GM12865 (cell line): ENCODE measurements at regions not wholly inside any gene's neighbourhood (a gene's known extent, or its start where the extent isn't known, plus 50 kb on each side); places are given as distances from the start of the nearest gene placed in this dataset.
"Not testable (repeated sequence)": the region's sequence is repeated elsewhere in the genome, so short reads cannot be mapped to it uniquely, and the experiment has no call there.

ENCODE experiments used
- DNase-seq: peaks from one replicate; pipeline ENCODE4 v3.0.0; 2010; ENCODE audit warnings: low read depth
- H3K4me3 ChIP-seq: 2 replicates; pipeline ENCODE4 v1.5.1; 2011; ENCODE audit warnings: mild to moderate bottlenecking, low read depth, low read length, control low read depth
- TF ChIP-seq, protein P1 (sequence below): IDR thresholded peaks from 2 replicates; pipeline ENCODE4 v1.5.1; 2011; ENCODE audit warnings: low read length, control low read depth, low read depth, inconsistent platforms; ENCODE audit not compliant: insufficient read depth; ENCODE audit errors: missing control alignments

DNA sequence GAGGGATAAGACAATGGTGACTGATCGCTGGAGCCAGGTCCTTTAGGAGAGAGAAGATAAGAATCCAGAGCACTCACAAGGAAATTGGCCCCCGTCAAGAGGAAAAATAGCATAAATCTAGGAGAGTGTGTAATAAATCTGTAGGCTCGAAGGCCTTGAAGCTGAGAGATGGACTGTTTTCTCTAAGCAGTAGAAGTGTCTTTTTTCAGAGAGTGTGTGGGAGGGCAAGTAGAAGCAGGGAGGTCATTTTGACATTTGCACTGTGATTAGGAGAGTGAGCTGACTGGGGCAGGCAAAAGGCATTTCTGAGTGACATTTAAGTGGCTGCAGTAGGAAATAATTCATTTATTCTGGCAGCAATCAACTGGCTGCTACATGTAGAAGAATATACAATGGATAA lies 78.0 kb upstream of the DDHD1 start:
- TF ChIP-seq, protein P1, sequence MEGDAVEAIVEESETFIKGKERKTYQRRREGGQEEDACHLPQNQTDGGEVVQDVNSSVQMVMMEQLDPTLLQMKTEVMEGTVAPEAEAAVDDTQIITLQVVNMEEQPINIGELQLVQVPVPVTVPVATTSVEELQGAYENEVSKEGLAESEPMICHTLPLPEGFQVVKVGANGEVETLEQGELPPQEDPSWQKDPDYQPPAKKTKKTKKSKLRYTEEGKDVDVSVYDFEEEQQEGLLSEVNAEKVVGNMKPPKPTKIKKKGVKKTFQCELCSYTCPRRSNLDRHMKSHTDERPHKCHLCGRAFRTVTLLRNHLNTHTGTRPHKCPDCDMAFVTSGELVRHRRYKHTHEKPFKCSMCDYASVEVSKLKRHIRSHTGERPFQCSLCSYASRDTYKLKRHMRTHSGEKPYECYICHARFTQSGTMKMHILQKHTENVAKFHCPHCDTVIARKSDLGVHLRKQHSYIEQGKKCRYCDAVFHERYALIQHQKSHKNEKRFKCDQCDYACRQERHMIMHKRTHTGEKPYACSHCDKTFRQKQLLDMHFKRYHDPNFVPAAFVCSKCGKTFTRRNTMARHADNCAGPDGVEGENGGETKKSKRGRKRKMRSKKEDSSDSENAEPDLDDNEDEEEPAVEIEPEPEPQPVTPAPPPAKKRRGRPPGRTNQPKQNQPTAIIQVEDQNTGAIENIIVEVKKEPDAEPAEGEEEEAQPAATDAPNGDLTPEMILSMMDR = no peak
- DNase-seq = no peak
- H3K4me3 ChIP-seq = no peak overlapping the region

DNA sequence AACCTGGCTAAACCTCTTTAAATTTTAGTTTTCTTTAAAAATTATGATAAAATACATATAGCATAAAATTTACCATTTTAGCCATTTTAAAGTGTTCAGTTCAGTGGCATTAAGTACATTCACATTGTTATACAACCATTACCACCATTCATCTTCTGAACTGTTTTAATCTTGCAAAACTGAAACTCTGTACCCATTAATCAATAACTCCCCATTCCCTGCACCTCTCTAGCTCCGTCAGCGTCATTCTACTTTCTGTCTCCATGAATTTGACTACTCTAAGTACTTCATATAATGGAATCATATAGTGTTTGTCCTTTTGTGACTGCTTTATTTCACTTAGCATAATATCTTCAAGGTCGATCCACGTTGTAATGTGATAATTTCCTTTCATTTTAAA lies 75.8 kb upstream of the DDHD1 start:
- TF ChIP-seq, protein P1 = no peak
- no peak overlapping the region for H3K4me3 ChIP-seq
- no peak for DNase-seq

DNA sequence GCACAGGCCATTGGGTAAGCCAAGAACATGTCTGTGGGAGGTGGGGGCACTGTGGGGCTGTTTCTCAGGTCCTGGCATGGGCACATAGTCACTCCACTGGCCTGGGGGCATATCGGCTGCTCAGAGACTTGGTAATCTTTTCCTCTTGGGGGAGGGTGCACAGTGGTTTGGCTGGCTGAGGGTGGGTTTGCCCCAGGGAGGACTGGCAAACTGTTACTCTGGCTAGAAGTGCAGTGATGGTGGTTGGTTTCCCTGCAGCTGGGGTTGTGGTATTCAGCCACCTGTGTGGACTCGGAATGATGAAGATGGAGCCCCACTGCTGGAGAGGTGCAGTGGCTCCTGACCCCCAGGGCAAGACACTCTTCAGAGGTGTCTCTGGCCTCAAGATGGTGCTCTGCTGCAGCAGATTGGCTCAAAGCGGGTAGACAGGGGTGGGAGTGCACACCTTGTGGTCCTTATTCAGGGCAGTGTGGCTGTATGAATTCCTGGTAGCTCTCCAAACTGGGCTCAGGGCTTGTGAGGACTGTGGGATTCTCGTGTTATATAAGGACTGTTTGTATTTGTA lies 74.1 kb upstream of the DDHD1 start:
- H3K4me3 ChIP-seq = no peak overlapping the region
- no peak for DNase-seq
- TF ChIP-seq, protein P1 = no peak

DNA sequence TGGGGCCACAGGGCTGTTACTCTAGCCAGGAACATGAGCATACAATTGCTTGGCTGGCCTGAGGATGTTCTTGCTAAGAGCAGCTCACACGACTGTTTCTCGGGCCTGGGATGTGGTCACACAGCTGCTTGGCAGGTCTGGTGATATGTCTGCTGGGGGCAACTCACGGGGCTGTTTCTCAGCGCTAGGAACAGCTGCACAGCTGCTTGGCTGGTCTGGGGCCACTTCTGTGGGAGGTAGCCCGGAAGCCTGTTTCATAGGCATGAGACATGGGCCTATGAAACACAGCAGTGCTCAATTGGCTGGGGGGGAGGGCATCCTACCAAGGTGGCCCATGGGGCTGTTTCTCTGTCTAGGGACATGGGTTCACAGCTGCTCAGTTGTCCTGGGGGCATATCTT lies 73.4 kb upstream of the DDHD1 start:
- DNase-seq = peak; percentile 33
- no peak overlapping the region for H3K4me3 ChIP-seq
- TF ChIP-seq, protein P1 = no peak

DNA sequence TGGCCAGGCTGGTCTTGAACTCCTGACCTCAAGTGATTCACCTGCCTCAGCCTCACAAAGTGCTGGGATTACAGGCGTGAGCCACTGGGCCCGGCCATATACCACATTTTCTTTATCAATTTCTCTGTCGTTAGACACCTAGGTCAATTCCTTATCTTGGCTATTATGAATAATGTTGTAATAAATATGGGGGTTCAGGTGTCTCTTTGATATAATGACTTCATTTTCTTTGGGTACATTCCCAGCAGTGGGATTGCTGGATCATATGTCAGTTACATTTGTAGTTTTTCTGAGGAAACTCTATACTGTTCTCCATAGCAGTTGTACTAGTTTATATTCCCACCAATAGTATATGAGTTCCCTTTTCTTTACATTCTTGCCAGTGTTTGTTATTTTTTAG lies 67.8 kb upstream of the DDHD1 start:
- no peak overlapping the region for H3K4me3 ChIP-seq
- TF ChIP-seq, protein P1 = no peak
- DNase-seq = no peak

DNA sequence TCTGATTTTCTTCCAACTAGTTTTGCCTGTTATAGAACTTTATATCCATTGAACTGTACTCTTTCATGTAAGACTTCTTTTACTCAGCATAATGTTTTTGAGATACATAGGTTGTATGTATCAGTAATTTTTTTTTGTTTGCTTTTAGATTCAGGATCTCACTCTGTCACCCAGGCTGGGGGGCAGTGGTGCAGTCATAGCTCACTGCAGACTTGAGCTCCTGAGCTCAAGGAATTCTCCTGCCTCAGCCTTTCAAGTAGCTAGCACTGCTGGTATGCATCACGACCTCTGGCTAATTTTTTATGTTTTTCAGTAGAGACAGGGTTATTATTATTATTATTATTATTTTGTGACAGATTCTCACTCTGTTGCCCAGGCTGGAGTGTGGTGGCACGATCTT lies 65.0 kb upstream of the DDHD1 start:
- TF ChIP-seq, protein P1 = no peak
- H3K4me3 ChIP-seq = peak overlapping the region; percentile 83
- no peak for DNase-seq

DNA sequence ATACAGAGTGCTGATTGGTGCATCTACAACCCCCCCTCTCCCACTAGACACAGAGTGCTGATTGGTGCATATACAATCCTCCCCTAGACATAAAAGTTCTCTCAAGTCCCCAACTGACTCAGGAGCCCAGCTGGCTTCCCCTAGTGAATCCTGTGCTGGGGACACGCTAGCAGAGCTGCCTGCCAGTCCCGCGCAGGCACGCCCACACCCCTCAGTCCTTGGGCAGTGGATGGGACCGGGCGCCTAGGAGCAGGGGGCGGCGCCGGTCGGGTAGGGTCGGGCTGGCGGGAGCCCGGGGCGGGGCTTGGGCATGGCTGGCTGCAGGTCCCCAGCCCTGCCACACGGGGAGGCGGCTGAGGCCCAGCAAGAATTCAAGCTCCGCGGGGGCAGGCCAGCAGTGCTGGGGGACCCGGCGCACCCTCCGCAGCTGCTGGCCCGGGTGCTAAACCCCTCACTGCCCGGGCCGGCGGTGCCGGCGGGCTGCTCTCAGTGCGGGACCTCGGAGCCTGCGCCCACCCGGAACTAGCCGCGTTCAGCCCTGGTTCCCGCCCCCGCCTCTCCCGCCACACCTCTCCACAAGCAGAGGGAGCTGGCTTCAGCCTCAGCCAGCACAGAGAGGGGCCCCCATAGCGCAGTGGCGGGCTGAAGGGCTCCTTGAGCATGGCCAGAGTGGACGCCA lies 64.3 kb upstream of the DDHD1 start:
- peak; percentile 88 for DNase-seq
- TF ChIP-seq, protein P1 = peak; percentile 47
- peak overlapping the region; percentile 83 for H3K4me3 ChIP-seq

DNA sequence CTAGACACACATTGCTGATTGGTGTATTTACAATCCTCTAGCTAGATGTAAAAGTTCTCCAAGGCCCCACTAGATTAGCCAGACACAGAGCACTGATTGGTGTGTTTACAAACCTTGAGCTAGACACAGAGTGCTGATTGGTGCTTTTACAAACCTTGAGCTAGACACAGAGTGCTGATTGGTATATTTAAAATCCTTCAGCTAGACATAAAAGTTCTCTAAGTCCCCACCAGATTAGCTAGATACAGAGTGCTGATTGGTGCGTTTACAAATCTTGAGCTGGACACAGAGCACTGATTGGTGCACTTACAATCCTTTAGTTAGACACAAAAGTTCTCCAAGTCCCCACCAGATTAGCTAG lies 63.8 kb upstream of the DDHD1 start:
- not testable (repeated sequence) for DNase-seq
- peak overlapping the region; percentile 83 for H3K4me3 ChIP-seq

DNA sequence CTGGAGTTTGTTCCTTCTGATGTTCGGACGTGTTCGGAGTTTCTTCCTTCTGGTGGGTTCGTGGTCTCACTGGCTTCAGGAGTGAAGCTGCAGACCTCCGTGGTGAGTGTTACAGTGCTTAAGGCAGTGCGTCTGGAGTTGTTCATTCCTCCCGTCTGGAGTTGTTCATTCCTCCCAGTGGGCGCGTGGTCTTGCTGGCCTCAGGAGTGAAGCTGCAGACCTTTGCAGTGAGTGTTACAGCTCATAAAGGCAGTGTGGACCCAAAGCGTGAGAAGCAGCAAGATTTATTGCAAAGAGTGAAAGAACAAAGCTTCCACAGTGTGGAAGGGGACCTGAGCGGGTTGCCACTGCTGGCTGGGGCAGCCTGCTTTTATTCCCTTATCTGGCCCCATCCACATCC lies 63.4 kb upstream of the DDHD1 start:
- H3K4me3 ChIP-seq, DNase-seq: not testable (repeated sequence)
